ENCODE measurements at regions not wholly inside any gene's neighbourhood (a gene's known extent, or its start where the extent isn't known, plus 50 kb on each side); places are given as distances from the start of the nearest gene placed in this dataset.

- DNase-seq (ENCODE audit: low read depth in 2 of 2), result no peak
Observed at GRCh38 chr16:5487728-5488127, 390.1 kb upstream of the EEF2KMT start.

- no peak for DNase-seq (ENCODE audit: low read depth in 2 of 2)
Observed at GRCh38 chr16:5482256-5482655, 384.7 kb upstream of the EEF2KMT start.

GRCh38 chr16:5480431-5481195, 383.0 kb upstream of the EEF2KMT start:
- no peak for DNase-seq (ENCODE audit: low read depth in 2 of 2)

GRCh38 chr16:5479926-5480325, 382.3 kb upstream of the EEF2KMT start:
- no peak for DNase-seq (ENCODE audit: low read depth in 2 of 2)

GRCh38 chr16:5478036-5478435, 380.4 kb upstream of the EEF2KMT start:
- DNase-seq (ENCODE audit: low read depth in 2 of 2), result no peak

- DNase-seq (ENCODE audit: low read depth in 2 of 2), result no peak
Observed at GRCh38 chr16:5477251-5477650, 379.7 kb upstream of the EEF2KMT start.

- no peak for DNase-seq (ENCODE audit: low read depth in 2 of 2)
Observed at GRCh38 chr16:5472552-5472951, 375.0 kb upstream of the EEF2KMT start.

GRCh38 chr16:5468488-5468887, 370.9 kb upstream of the EEF2KMT start:
- no peak for DNase-seq (ENCODE audit: low read depth in 2 of 2)

- no peak for DNase-seq (ENCODE audit: low read depth in 2 of 2)
Observed at GRCh38 chr16:5467552-5467951, 370.0 kb upstream of the EEF2KMT start.

GRCh38 chr16:5466551-5466950, 369.0 kb upstream of the EEF2KMT start:
- no peak for DNase-seq (ENCODE audit: low read depth in 2 of 2)

- no peak for DNase-seq (ENCODE audit: low read depth in 2 of 2)
Observed at GRCh38 chr16:5465714-5466113, 368.1 kb upstream of the EEF2KMT start.

GRCh38 chr16:5463820-5464219, 366.2 kb upstream of the EEF2KMT start:
- DNase-seq (ENCODE audit: low read depth in 2 of 2), result no peak

GRCh38 chr16:5461574-5461973, 364.0 kb upstream of the EEF2KMT start:
- no peak for DNase-seq (ENCODE audit: low read depth in 2 of 2)

GRCh38 chr16:5461141-5461540, 363.5 kb upstream of the EEF2KMT start:
- no peak for DNase-seq (ENCODE audit: low read depth in 2 of 2)

- no peak for DNase-seq (ENCODE audit: low read depth in 2 of 2)
Observed at GRCh38 chr16:5460701-5461100, 363.1 kb upstream of the EEF2KMT start.

GRCh38 chr16:5459863-5460262, 362.3 kb upstream of the EEF2KMT start:
- DNase-seq (ENCODE audit: low read depth in 2 of 2), result no peak

- no peak for DNase-seq (ENCODE audit: low read depth in 2 of 2)
Observed at GRCh38 chr16:5455110-5455509, 357.5 kb upstream of the EEF2KMT start.

- no peak for DNase-seq (ENCODE audit: low read depth in 2 of 2)
Observed at GRCh38 chr16:5454349-5454748, 356.8 kb upstream of the EEF2KMT start.

- no peak for DNase-seq (ENCODE audit: low read depth in 2 of 2)
Observed at GRCh38 chr16:5451641-5452040, 354.0 kb upstream of the EEF2KMT start.

GRCh38 chr16:5450409-5451104, 353.0 kb upstream of the EEF2KMT start:
- no peak for DNase-seq (ENCODE audit: low read depth in 2 of 2)

GRCh38 chr16:5449901-5450300, 352.3 kb upstream of the EEF2KMT start:
- no peak for DNase-seq (ENCODE audit: low read depth in 2 of 2)

GRCh38 chr16:5448798-5449197, 351.2 kb upstream of the EEF2KMT start:
- no peak for DNase-seq (ENCODE audit: low read depth in 2 of 2)

GRCh38 chr16:5447734-5448133, 350.1 kb upstream of the EEF2KMT start:
- no peak for DNase-seq (ENCODE audit: low read depth in 2 of 2)
